ENCODE measurements at regions not wholly inside any gene's neighbourhood (a gene's known extent, or its start where the extent isn't known, plus 50 kb on each side); places are given as distances from the start of the nearest gene placed in this dataset.

GRCh38 chr12:13288937-13289652, 92.6 kb downstream of the EMP1 start (continued):
- TF ChIP-seq ZNF841 (CRISPR knock-in tag; IDR thresholded peaks at IDR 0.05; ENCODE audit: borderline replicate concordance) (no peak), ZNF382 (CRISPR knock-in tag; IDR thresholded peaks at IDR 0.05; ENCODE audit: borderline replicate concordance) (no peak), NFIC (IDR thresholded peaks at IDR 0.05; ENCODE audit: low read length) (no peak), EHMT2 (IDR thresholded peaks at IDR 0.05; ENCODE audit: borderline replicate concordance, low read depth, low read length) (no peak)

- WGBS (ENCODE audit: low lambda C conversion rate) = 0% methylated on average over 1 of the region's 1 CpG
- H3K79me2 ChIP-seq (ENCODE audit: insufficient read depth, low read length) = no peaks in the 10 kb centered on the region
- H3K4me2 ChIP-seq (ENCODE audit: low read depth, low read length) = no peak overlapping the region
- H3K27me3 ChIP-seq (ENCODE audit: control insufficient read depth in 1 of 2, insufficient read depth in 2 of 2, low read length in 2 of 2) = peaks cover 0 to 4% of the 10 kb centered on the region in 2 experiments; a peak in 1 of 5 replicates
- intact Hi-C loops (cut with micrococcal nuclease; ENCODE audit: unreplicated experiment) (no loop called here), in situ Hi-C loops (cut with HindIII; ENCODE audit: extremely low pct_ligation_motif_present, low pct_unique_long_range_greater_than_20kb) (no loop called here)
- H2AFZ ChIP-seq (ENCODE audit: low read length) = no peak overlapping the region
- no peaks in the 10 kb centered on the region for H3K36me3 ChIP-seq (replicated peaks in 1 of 2; ENCODE audit: control insufficient read depth in 1 of 2, insufficient read depth in 2 of 2, low read length in 2 of 2)
- FAIRE-seq (no peak), DNase-seq (ENCODE audit: low spot score) (no peak), ATAC-seq (no peak)
- no peak overlapping the region for H3K9ac ChIP-seq (ENCODE audit: insufficient read depth, low read depth, low read length)
- BruUV-seq (replicated peaks) = no TSS peak
- ChIA-PET POLR2A (no interaction called here), CTCF (ENCODE audit: low intra/inter-chr PET ratio, low total read pairs) (no interaction called here)
- no peaks in the 10 kb centered on the region for H3K9me3 ChIP-seq (ENCODE audit: low read length)
- no peaks in the 10 kb centered on the region for H4K20me1 ChIP-seq (ENCODE audit: insufficient read depth, low read length)
- H3K4me1 ChIP-seq (ENCODE audit: insufficient read depth, low read length) = no peaks in the 10 kb centered on the region
- no peak overlapping the region for H3K4me3 ChIP-seq (replicated peaks in 1 of 3; ENCODE audit: insufficient read depth in 1 of 3, low read depth in 2 of 3, low read length in 3 of 3)
- H3K27ac ChIP-seq (ENCODE audit: extremely low read length, insufficient read depth, low read length) = no peak overlapping the region
- TF ChIP-seq PAXIP1 (CRISPR knock-in tag; conservative IDR thresholded peaks at IDR 0.05) (no peak), ZNF343 (CRISPR knock-in tag; IDR thresholded peaks at IDR 0.05) (no peak), ATF3 (CRISPR knock-in tag; IDR thresholded peaks at IDR 0.05) (no peak), ZFP36L2 (CRISPR knock-in tag; IDR thresholded peaks at IDR 0.05) (no peak), NFAT5 (CRISPR knock-in tag; IDR thresholded peaks at IDR 0.05) (no peak), PREB (CRISPR knock-in tag; IDR thresholded peaks at IDR 0.05) (no peak), TIGD3 (CRISPR knock-in tag; IDR thresholded peaks at IDR 0.05; ENCODE audit: borderline replicate concordance) (no peak)
These were observed 92.0 kb downstream of the EMP1 start for GRCh38 chr12:13288501-13288900.

Data from HepG2 (cell line).